IMR-90 (cell line): ENCODE measurements at regions not wholly inside any gene's neighbourhood (a gene's known extent, or its start where the extent isn't known, plus 50 kb on each side); places are given as distances from the start of the nearest gene placed in this dataset.
A peak's percentile ranks its signal among the peaks of the same experiment; 100 is the strongest.

Experiments
- ATAC-seq: fragments of 200-7000 bp; cut with Tn5 transposase; 2 replicates; pipeline ENCODE4 v1.9.1; 2020; ENCODE audit warnings: low read depth, mild to moderate bottlenecking, moderate library complexity
- BruUV-seq: library from RNA; stranded (reverse); fragments of 400-500 nt; replicated peaks from 2 replicates; lab custom pipeline; 2021; lab: Mats Ljungman, UMichigan
- CTCF ChIA-PET: fragments of 300-600 bp; formaldehyde crosslinking; extraction: SDS; loops from one replicate; lab custom pipeline; 2021; ENCODE audit warnings: antibody characterized with exemption; lab: Yijun Ruan, JAX
- POLR2A ChIA-PET: fragments of 300-600 bp; sonication (Branson Sonifier 250); formaldehyde crosslinking; loops from one replicate; lab custom pipeline; 2022; ENCODE audit warnings: antibody characterized with exemption; ENCODE audit not compliant: unreplicated experiment; lab: Charles Lee
- DNase-seq: peaks from one replicate; pipeline ENCODE4 v3.0.0; 2013
- H2AFZ ChIP-seq: replicated peaks from 2 replicates; pipeline ENCODE3; 2013; ENCODE audit warnings: low read length, mild to moderate bottlenecking; ENCODE audit not compliant: poor library complexity
- H2AK5ac ChIP-seq: 2 replicates; pipeline ENCODE4 v1.6.1; 2013; ENCODE audit warnings: low read depth, low read length, inconsistent platforms
- H2AK9ac ChIP-seq: replicated peaks from 2 replicates; pipeline ENCODE3; 2013; ENCODE audit warnings: mild to moderate bottlenecking, low read depth, low read length, moderate library complexity; ENCODE audit not compliant: poor library complexity
- H2BK120ac ChIP-seq: 2 replicates; pipeline ENCODE4 v1.6.1; 2013; ENCODE audit warnings: low read depth, low read length, inconsistent platforms
- H2BK15ac ChIP-seq: 3 replicates; pipeline ENCODE4 v1.6.1; 2013; ENCODE audit warnings: low read depth, low read length, inconsistent platforms
- H2BK20ac ChIP-seq: 2 replicates; pipeline ENCODE4 v1.6.1; 2013; ENCODE audit warnings: low read depth, mild to moderate bottlenecking, inconsistent platforms, low read length, moderate library complexity
- H2BK5ac ChIP-seq: 2 replicates; pipeline ENCODE4 v1.6.1; 2013; ENCODE audit warnings: mild to moderate bottlenecking, low read depth, low read length, inconsistent platforms; ENCODE audit not compliant: poor library complexity, severe bottlenecking
- H3K14ac ChIP-seq: replicated peaks from 2 replicates; pipeline ENCODE4 v1.6.1; 2013; ENCODE audit warnings: low read depth, low read length, inconsistent platforms
- H3K18ac ChIP-seq: 2 replicates; pipeline ENCODE4 v1.6.1; 2013; ENCODE audit warnings: low read depth, low read length, control low read depth
- H3K23ac ChIP-seq: 2 replicates; pipeline ENCODE4 v1.6.1; 2013; ENCODE audit warnings: low read depth, low read length, inconsistent platforms
- H3K27ac ChIP-seq: 2 replicates; pipeline ENCODE4 v1.5.1; 2013; ENCODE audit warnings: mild to moderate bottlenecking, control low read depth, low read length; ENCODE audit not compliant: insufficient read depth
- H3K27me3 ChIP-seq: 2 replicates; pipeline ENCODE4 v1.6.1; 2013; ENCODE audit warnings: low read length; ENCODE audit not compliant: control insufficient read depth, insufficient read depth
- H3K36me3 ChIP-seq: 2 replicates; pipeline ENCODE4 v1.6.1; 2013; ENCODE audit warnings: low read length, mixed read lengths; ENCODE audit not compliant: control insufficient read depth, insufficient read depth
- H3K4ac ChIP-seq: 2 replicates; pipeline ENCODE4 v1.6.1; 2013; ENCODE audit warnings: low read depth, low read length, inconsistent platforms
- H3K4me1 ChIP-seq: 2 replicates; pipeline ENCODE4 v1.6.1; 2013; ENCODE audit warnings: low read length, mixed read lengths; ENCODE audit not compliant: control insufficient read depth, insufficient read depth
- H3K4me2 ChIP-seq: 2 replicates; pipeline ENCODE4 v1.6.1; 2013; ENCODE audit warnings: low read depth, mild to moderate bottlenecking, control low read depth, low read length, moderate library complexity
- H3K4me3 ChIP-seq: 2 replicates; pipeline ENCODE4 v1.5.1; 2013; ENCODE audit warnings: low read depth, mild to moderate bottlenecking, control low read depth, low read length, moderate library complexity; ENCODE audit not compliant: insufficient read depth
- H3K56ac ChIP-seq: 2 replicates; pipeline ENCODE4 v1.6.1; 2013; ENCODE audit warnings: low read length, inconsistent platforms; ENCODE audit not compliant: insufficient read depth; ENCODE audit errors: extremely low read depth
- H3K79me1 ChIP-seq, 2 experiments: 2 replicates each; pipeline ENCODE4 v1.6.1; 2013; ENCODE audit warnings: low read length in 2 of 2, inconsistent platforms in 1 of 2, low read depth in 1 of 2
- H3K9ac ChIP-seq: 2 replicates; pipeline ENCODE4 v1.6.1; 2013; ENCODE audit warnings: low read depth, low read length, control low read depth
- H3K9me1 ChIP-seq: 2 replicates; pipeline ENCODE4 v1.6.1; 2013; ENCODE audit warnings: low read length, inconsistent platforms; ENCODE audit not compliant: insufficient read depth
- H3K9me3 ChIP-seq: 2 replicates; pipeline ENCODE4 v1.6.1; 2013; ENCODE audit warnings: low read length; ENCODE audit not compliant: control insufficient read depth, insufficient read depth
- H4K20me1 ChIP-seq: 2 replicates; pipeline ENCODE4 v1.6.1; 2013; ENCODE audit warnings: low read length, inconsistent platforms; ENCODE audit not compliant: insufficient read depth
- H4K5ac ChIP-seq: 2 replicates; pipeline ENCODE4 v1.6.1; 2013; ENCODE audit warnings: mild to moderate bottlenecking, low read depth, low read length, control low read depth
- H4K8ac ChIP-seq, 2 experiments: 2 replicates each; pipeline ENCODE4 v1.6.1; 2013; ENCODE audit warnings: low read depth in 2 of 2, low read length in 2 of 2, control low read depth in 1 of 2, inconsistent platforms in 1 of 2
- H4K91ac ChIP-seq: 2 replicates; pipeline ENCODE4 v1.6.1; 2013; ENCODE audit warnings: low read depth, low read length, inconsistent platforms; ENCODE audit not compliant: insufficient read depth
- BHLHE40 ChIP-seq: fragments of 150-350 bp; IDR thresholded peaks from 2 replicates; pipeline ENCODE4 v1.6.1; 2016; ENCODE audit warnings: mild to moderate bottlenecking, low read depth, low read length
- CEBPB ChIP-seq: IDR thresholded peaks from 2 replicates; pipeline ENCODE4 v1.6.1; 2012; ENCODE audit warnings: low read depth, low read length, improper control_type of control experiment
- MAFK ChIP-seq: IDR thresholded peaks from 2 replicates; pipeline ENCODE4 v1.6.1; 2012; ENCODE audit warnings: low read depth, low read length, improper control_type of control experiment
- MAZ ChIP-seq: IDR thresholded peaks from 2 replicates; pipeline ENCODE4 v1.6.1; 2012; ENCODE audit warnings: low read depth, mild to moderate bottlenecking, low read length, improper control_type of control experiment, moderate library complexity, borderline replicate concordance
- MXI1 ChIP-seq: IDR thresholded peaks from 2 replicates; pipeline ENCODE4 v1.6.1; 2012; ENCODE audit warnings: low read depth, mild to moderate bottlenecking, low read length, moderate library complexity, borderline replicate concordance
- NFE2L2 ChIP-seq: fragments of 150-350 bp; IDR thresholded peaks from 2 replicates; pipeline ENCODE4 v1.6.1; 2016; ENCODE audit warnings: low read depth, mild to moderate bottlenecking, low read length
- POLR2A ChIP-seq: IDR thresholded peaks from 2 replicates; pipeline ENCODE4 v1.6.1; 2012; ENCODE audit warnings: mild to moderate bottlenecking, low read depth, low read length
- RCOR1 ChIP-seq: IDR thresholded peaks from 2 replicates; pipeline ENCODE4 v1.6.1; 2012; ENCODE audit warnings: mild to moderate bottlenecking, low read length, improper control_type of control experiment; ENCODE audit not compliant: insufficient replicate concordance
- SMC3 ChIP-seq: fragments of 150-350 bp; IDR thresholded peaks from 2 replicates; pipeline ENCODE4 v1.6.1; 2016; ENCODE audit warnings: low read depth, mild to moderate bottlenecking, antibody characterized with exemption, low read length, moderate library complexity
- whole genome bisulfite sequencing, 2 experiments: methylation state at CpG; one replicate each; pipeline versions ENCODE4 v1.1.5 to v1.1.7; 2013; ENCODE audit warnings: missing lambda C conversion rate in 2 of 2; ENCODE audit not compliant: insufficient read length in 1 of 2; ENCODE audit errors: extremely low coverage in 2 of 2; 5-methylcytosine and 5-hydroxymethylcytosine counted together
- dilution Hi-C: fragments of 300-500 bp; cut with HindIII; formaldehyde crosslinking; loops from one replicate; pipeline ENCODE4 v1.14.3; 2018; ENCODE audit warnings: low sequenced_read_pairs; ENCODE audit not compliant: unreplicated experiment
- in situ Hi-C: fragments of 300-500 bp; cut with MboI; formaldehyde crosslinking; loops from 3 replicates; pipeline ENCODE4 v1.14.3; 2019; ENCODE audit warnings: low sequenced_read_pairs, inconsistent platforms, mixed read lengths
- intact Hi-C: fragments of 100-400 bp; cut with micrococcal nuclease; formaldehyde crosslinking; loops from 2 replicates; pipeline ENCODE4 v1.10.0; 2022
- TF ChIP-seq, protein P1 (sequence below): fragments of 150-350 bp; IDR thresholded peaks from 2 replicates; pipeline ENCODE4 v1.6.1; 2016; ENCODE audit warnings: low read depth, mild to moderate bottlenecking, low read length, moderate library complexity, borderline replicate concordance
- TF ChIP-seq, protein P2 (sequence below): conservative IDR thresholded peaks from 2 replicates; pipeline ENCODE4 v1.5.1; 2012; ENCODE audit warnings: mild to moderate bottlenecking, low read depth, low read length, improper control_type of control experiment

DNA sequence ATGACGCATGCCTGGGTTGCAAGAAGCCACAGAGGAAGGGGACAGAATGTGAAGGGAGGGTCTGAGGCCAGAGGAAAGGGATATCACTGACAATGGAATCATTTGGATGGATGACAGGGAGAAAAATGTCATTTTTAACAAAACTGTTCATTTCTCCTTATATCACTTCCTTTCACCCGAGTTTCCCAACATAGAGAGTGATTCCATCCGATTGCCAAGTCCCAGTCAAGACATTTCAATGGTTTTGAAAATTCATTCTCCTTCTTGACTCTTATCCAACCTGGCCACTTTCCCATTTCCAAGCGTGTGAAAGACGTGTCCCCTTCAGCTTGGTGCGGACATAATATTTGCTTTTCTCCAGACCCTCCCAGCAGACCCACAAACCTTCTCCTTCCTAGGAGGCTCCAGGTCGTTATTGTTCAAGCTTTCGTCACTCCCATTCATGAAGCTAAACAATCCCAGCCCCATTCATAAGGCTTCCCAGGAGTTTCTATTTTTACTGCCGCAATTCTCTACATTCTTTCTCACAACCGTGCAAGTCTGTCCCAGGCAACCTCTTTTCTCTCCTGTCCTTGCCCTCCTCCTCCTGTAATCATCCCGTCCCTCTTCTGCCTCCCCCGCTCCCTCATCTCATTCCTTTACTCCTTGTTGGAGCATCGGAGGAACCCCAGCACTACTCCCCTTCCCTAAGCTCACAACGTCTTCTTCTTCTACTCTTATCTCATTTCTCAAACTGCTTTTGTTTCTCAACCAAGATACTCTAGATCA lies 301.3 kb upstream of the KLF6 start:
- Histone ChIP-seq H4K91ac (no peak overlapping the region), H3K27ac (no peak overlapping the region), H3K56ac (no peak overlapping the region), H3K4me2 (peak overlapping the region; percentile 18; the same call in 1 of the 2 replicates), H2AK9ac (no peak overlapping the region), H2BK15ac (no peak overlapping the region), H3K79me1 (no peaks in the 10 kb centered on the region), H3K9ac (no peak overlapping the region), H2BK5ac (no peak overlapping the region), H2BK120ac (no peak overlapping the region), H3K23ac (no peak overlapping the region), H2AK5ac (no peak overlapping the region), H3K9me3 (no peaks in the 10 kb centered on the region), H3K9me1 (peaks cover 8% of the 10 kb centered on the region), H2BK20ac (peak overlapping the region; percentile 20; the same call in 1 of the 2 replicates), H3K4me1 (peaks cover 10% of the 10 kb centered on the region), H4K20me1 (no peaks in the 10 kb centered on the region), H3K18ac (no peak overlapping the region), H2AFZ (peak overlapping the region; percentile 68), H3K36me3 (no peaks in the 10 kb centered on the region), H4K5ac (no peak overlapping the region), H3K27me3 (no peaks in the 10 kb centered on the region), H3K4me3 (no peak overlapping the region), H3K14ac (no peak overlapping the region), H4K8ac (no peak overlapping the region; a peak in 1 of 4 replicates), H3K4ac (no peak overlapping the region)
- in situ Hi-C loops (no loop called here), intact Hi-C loops (no loop called here), dilution Hi-C loops (no loop called here)
- ChIA-PET CTCF (no interaction called here), POLR2A (no interaction called here)
- WGBS, 2 experiments = 47% methylated on average over 7 of the region's 14 CpGs; no CpG with 5 or more reads in 1 of the 2 experiments
- DNase-seq (no peak), ATAC-seq (no peak)
- no peak for TF ChIP-seq RCOR1
- TF ChIP-seq MAZ = no peak
- TF ChIP-seq MAFK = no peak
- TF ChIP-seq MXI1 = no peak
- TF ChIP-seq, protein P1, sequence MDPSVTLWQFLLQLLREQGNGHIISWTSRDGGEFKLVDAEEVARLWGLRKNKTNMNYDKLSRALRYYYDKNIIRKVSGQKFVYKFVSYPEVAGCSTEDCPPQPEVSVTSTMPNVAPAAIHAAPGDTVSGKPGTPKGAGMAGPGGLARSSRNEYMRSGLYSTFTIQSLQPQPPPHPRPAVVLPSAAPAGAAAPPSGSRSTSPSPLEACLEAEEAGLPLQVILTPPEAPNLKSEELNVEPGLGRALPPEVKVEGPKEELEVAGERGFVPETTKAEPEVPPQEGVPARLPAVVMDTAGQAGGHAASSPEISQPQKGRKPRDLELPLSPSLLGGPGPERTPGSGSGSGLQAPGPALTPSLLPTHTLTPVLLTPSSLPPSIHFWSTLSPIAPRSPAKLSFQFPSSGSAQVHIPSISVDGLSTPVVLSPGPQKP = no peak
- TF ChIP-seq BHLHE40 = no peak
- no peak for TF ChIP-seq SMC3
- TF ChIP-seq POLR2A = no peak
- TF ChIP-seq NFE2L2 = no peak
- TF ChIP-seq, protein P2, sequence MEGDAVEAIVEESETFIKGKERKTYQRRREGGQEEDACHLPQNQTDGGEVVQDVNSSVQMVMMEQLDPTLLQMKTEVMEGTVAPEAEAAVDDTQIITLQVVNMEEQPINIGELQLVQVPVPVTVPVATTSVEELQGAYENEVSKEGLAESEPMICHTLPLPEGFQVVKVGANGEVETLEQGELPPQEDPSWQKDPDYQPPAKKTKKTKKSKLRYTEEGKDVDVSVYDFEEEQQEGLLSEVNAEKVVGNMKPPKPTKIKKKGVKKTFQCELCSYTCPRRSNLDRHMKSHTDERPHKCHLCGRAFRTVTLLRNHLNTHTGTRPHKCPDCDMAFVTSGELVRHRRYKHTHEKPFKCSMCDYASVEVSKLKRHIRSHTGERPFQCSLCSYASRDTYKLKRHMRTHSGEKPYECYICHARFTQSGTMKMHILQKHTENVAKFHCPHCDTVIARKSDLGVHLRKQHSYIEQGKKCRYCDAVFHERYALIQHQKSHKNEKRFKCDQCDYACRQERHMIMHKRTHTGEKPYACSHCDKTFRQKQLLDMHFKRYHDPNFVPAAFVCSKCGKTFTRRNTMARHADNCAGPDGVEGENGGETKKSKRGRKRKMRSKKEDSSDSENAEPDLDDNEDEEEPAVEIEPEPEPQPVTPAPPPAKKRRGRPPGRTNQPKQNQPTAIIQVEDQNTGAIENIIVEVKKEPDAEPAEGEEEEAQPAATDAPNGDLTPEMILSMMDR = no peak
- no peak for TF ChIP-seq CEBPB
- BruUV-seq = no TSS peak
